Fibroblast of mammary gland (primary cell): ENCODE measurements at regions not wholly inside any gene's neighbourhood (a gene's known extent, or its start where the extent isn't known, plus 50 kb on each side); places are given as distances from the start of the nearest gene placed in this dataset.

Source experiments
- DNase-seq: peaks from one replicate; pipeline ENCODE4 v3.0.0-alpha.2; 2010; ENCODE audit warnings: low read depth
- H3K4me3 ChIP-seq: 2 replicates; pipeline ENCODE4 v1.5.1; 2011; ENCODE audit warnings: low read depth, mild to moderate bottlenecking, low read length, moderate library complexity; ENCODE audit not compliant: control insufficient read depth
- CTCF ChIP-seq: conservative IDR thresholded peaks from 2 replicates; pipeline ENCODE4 v1.5.1; 2011; ENCODE audit warnings: low read depth, low read length, inconsistent platforms; ENCODE audit not compliant: control insufficient read depth, insufficient read depth

- TF ChIP-seq CTCF, result no peak
- no peak overlapping the region for H3K4me3 ChIP-seq
- DNase-seq, result no peak
These were observed 197.5 kb upstream of the TSC22D2 start for GRCh38 chr3:150210461-150211110.

- no peak for TF ChIP-seq CTCF
- peak; percentile 51 for DNase-seq
These were observed 204.8 kb upstream of the TSC22D2 start for GRCh38 chr3:150203273-150203672.

DNA sequence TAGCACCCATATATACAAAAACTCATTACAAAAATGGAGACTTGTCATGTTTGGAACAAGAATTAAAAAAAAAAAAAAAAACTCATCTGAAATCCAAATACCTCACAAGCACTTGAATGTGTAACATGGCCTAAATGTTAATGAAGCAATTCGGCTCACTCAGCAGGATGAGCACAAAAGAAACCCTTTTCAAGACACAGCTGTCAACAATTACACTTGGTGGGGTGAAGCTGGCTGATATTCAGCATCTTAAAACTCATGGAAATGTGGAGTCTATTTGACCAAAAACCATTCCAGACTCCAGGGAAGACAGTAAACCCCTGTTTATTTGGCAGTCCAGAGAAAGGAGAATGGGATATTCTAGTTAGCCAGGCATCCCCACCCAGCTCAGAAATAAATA is 205.4 kb upstream of the TSC22D2 start:
- no peak overlapping the region for H3K4me3 ChIP-seq
- peak; percentile 16 for DNase-seq
- no peak for TF ChIP-seq CTCF

More at GRCh38 chr3:150203273-150203672, 204.8 kb upstream of the TSC22D2 start:
- H3K4me3 ChIP-seq, result no peak overlapping the region

DNA sequence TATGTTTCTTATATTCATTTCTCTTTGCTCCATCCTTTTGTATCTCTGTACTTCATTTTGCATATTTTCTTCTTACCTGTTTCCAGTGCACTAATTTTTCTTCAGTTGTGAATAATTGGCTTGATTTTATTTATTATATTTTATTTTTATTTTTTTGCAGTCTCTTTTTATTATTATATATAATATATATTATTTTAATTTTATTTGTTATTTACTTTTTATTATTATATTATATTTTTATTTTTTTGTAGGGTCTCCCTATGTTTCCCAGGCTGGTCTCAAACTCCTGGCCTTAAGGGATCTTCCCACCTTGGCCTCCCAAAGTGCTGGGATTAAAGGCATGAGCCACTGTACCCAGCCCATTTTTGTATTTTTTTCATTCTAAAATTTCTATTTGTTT is 213.1 kb upstream of the TSC22D2 start:
- no peak for DNase-seq
- TF ChIP-seq CTCF, result no peak
- H3K4me3 ChIP-seq, result no peak overlapping the region

DNA sequence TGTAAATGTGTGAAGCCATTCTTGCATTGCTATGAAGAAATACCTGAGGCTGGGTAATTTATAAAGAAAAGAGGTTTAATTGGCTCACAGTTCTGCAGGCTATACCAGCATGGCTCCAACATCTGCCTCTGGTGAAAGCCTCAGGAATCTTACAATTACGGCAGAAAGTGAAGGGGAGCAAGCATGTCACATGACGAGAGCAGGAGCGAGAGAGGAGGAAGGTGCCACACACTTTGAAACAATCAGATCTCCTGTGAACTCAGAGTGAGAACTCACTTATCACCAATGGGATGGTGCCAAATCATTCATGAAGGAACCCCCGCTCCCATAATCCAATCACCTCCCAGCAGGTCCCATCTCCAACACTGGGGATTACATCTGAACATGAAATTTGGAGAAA is 213.6 kb upstream of the TSC22D2 start:
- TF ChIP-seq CTCF, result no peak
- no peak for DNase-seq

GRCh38 chr3:150184426-150185071 is 213.9 kb upstream of the PFN2 start:
- DNase-seq, result no peak
- H3K4me3 ChIP-seq, result peak overlapping the region; percentile 48
- TF ChIP-seq CTCF, result no peak

More for the DNA sequence above, 213.6 kb upstream of the TSC22D2 start:
- no peak overlapping the region for H3K4me3 ChIP-seq
